HCT116 (cell line): ENCODE measurements at regions not wholly inside any gene's neighbourhood (a gene's known extent, or its start where the extent isn't known, plus 50 kb on each side); places are given as distances from the start of the nearest gene placed in this dataset.

ENCODE experiments used
- ATAC-seq: fragments of 200-7000 bp; cut with Tn5 transposase; 2 replicates; pipeline ENCODE4 v1.9.1; 2020; ENCODE audit warnings: mild to moderate bottlenecking, moderate library complexity
- BruUV-seq: library from RNA; stranded (reverse); fragments of 400-500 nt; replicated peaks from 2 replicates; lab custom pipeline; 2021; lab: Mats Ljungman, UMichigan
- CTCF ChIA-PET: fragments of 300-600 bp; sonication (Branson Sonifier 250); formaldehyde crosslinking; loops from one replicate; lab custom pipeline; 2021; ENCODE audit warnings: antibody characterized with exemption; lab: Charles Lee
- POLR2A ChIA-PET: fragments of 300-600, 350-600 bp; sonication (Branson Sonifier 250); formaldehyde crosslinking; loops from one replicate; lab custom pipeline; 2021; ENCODE audit warnings: antibody characterized with exemption; lab: Charles Lee
- RAD21 ChIA-PET, 2 experiments: fragments of 300-600 bp; sonication (Branson Sonifier 250); formaldehyde crosslinking; loops; one replicate each; lab custom pipeline; 2023; ENCODE audit warnings: low total read pairs in 2 of 2; ENCODE audit not compliant: uncharacterized antibody in 2 of 2, unreplicated experiment in 2 of 2, low non-redundant PET in 1 of 2; lab: Charles Lee
- DNase-seq: peaks from one replicate; pipeline ENCODE4 v3.0.0-alpha.2; 2010; ENCODE audit warnings: low read depth, low spot score
- H2AFZ ChIP-seq: fragments of 200-600 bp; shearing (Covaris generic), sonication (generic); 2 replicates; pipeline ENCODE4 v1.6.1; 2017; ENCODE audit warnings: low read depth, mixed run types, mixed read lengths, antibody characterized with exemption, low read length; ENCODE audit not compliant: poor library complexity, severe bottlenecking
- H3K27ac ChIP-seq: 2 replicates; pipeline ENCODE4 v1.5.1; 2012; ENCODE audit warnings: low read depth, low read length
- H3K27me3 ChIP-seq: fragments of 200-600 bp; sonication (generic); 2 replicates; pipeline ENCODE4 v1.6.1; 2016; ENCODE audit warnings: mixed run types, low read length, mixed read lengths; ENCODE audit not compliant: insufficient read depth
- H3K36me3 ChIP-seq, 2 experiments: fragments of 200-500 bp in 1 of 2; fragments of 200-600 bp in 1 of 2; sonication (Bioruptor generic) in 1 of 2; sonication (generic) in 1 of 2; 2 replicates each; pipeline versions ENCODE4 v1.5.1 to v1.6.1; 2014 to 2016; ENCODE audit warnings: low read length in 2 of 2, inconsistent platforms in 1 of 2, mixed read lengths in 1 of 2, mixed run types in 1 of 2; ENCODE audit not compliant: insufficient read depth in 2 of 2, control insufficient read depth in 1 of 2
- H3K4me1 ChIP-seq, 2 experiments: fragments of 200-600 bp in 1 of 2; sonication (generic) in 1 of 2; 2 replicates each; pipeline versions ENCODE4 v1.5.1 to v1.6.1; 2012 to 2017; ENCODE audit warnings: low read length in 2 of 2, inconsistent platforms in 1 of 2, mild to moderate bottlenecking in 1 of 2, mixed read lengths in 1 of 2, mixed run types in 1 of 2, moderate library complexity in 1 of 2; ENCODE audit not compliant: insufficient read depth in 2 of 2, control insufficient read depth in 1 of 2
- H3K4me2 ChIP-seq: fragments of 200-600 bp; sonication (generic); 2 replicates; pipeline ENCODE4 v1.6.1; 2017; ENCODE audit warnings: mixed run types, low read length, mixed read lengths
- H3K4me3 ChIP-seq, 2 experiments: fragments of 200-600 bp in 1 of 2; sonication (generic) in 1 of 2; replicated peaks in 1 of 2; 2 replicates each; pipeline ENCODE4 v1.5.1; 2011 to 2016; ENCODE audit warnings: low read length in 2 of 2, control low read depth in 1 of 2, low read depth in 1 of 2, mild to moderate bottlenecking in 1 of 2, mixed read lengths in 1 of 2, mixed run types in 1 of 2
- H3K79me2 ChIP-seq: fragments of 200-600 bp; sonication (generic); 2 replicates; pipeline ENCODE4 v1.6.1; 2017; ENCODE audit warnings: mild to moderate bottlenecking, mixed run types, low read length, moderate library complexity, mixed read lengths; ENCODE audit not compliant: insufficient read depth
- H3K9ac ChIP-seq: fragments of 200-600 bp; sonication (generic); 2 replicates; pipeline ENCODE4 v1.6.1; 2016; ENCODE audit warnings: low read length, mixed read lengths
- H3K9me2 ChIP-seq: fragments of 200-600 bp; sonication (generic), shearing (Covaris generic); 2 replicates; pipeline ENCODE4 v1.6.1; 2017; ENCODE audit warnings: mixed run types, mild to moderate bottlenecking, moderate library complexity; ENCODE audit not compliant: insufficient read depth
- H3K9me3 ChIP-seq, 2 experiments: fragments of 200-500 bp in 1 of 2; fragments of 200-600 bp in 1 of 2; sonication (Bioruptor generic) in 1 of 2; sonication (generic) in 1 of 2; 2 replicates each; pipeline ENCODE4 v1.6.1; 2014 to 2017; ENCODE audit warnings: low read length in 2 of 2, mixed read lengths in 2 of 2, inconsistent platforms in 1 of 2, low read depth in 1 of 2, mild to moderate bottlenecking in 1 of 2, mixed run types in 1 of 2, moderate library complexity in 1 of 2; ENCODE audit not compliant: control insufficient read depth in 1 of 2, insufficient read depth in 1 of 2
- H4K20me1 ChIP-seq: fragments of 200-600 bp; sonication (generic), shearing (Covaris generic); 2 replicates; pipeline ENCODE4 v1.6.1; 2017; ENCODE audit warnings: mixed run types, mild to moderate bottlenecking, moderate library complexity; ENCODE audit not compliant: insufficient read depth
- CTCF ChIP-seq, 3 experiments: fragments of 200-600 bp in 1 of 3; sonication (generic) in 1 of 3; IDR thresholded peaks in 2 of 3; conservative IDR thresholded peaks in 1 of 3; 2 replicates each; pipeline ENCODE4 v1.5.1; 2012 to 2017; ENCODE audit warnings: low read depth in 2 of 3, low read length in 2 of 3, antibody characterized with exemption in 1 of 3, borderline replicate concordance in 1 of 3, control low read depth in 1 of 3, mild to moderate bottlenecking in 1 of 3, mixed read lengths in 1 of 3, mixed run types in 1 of 3, moderate library complexity in 1 of 3; ENCODE audit not compliant: insufficient read depth in 1 of 3
- EGR1 ChIP-seq: IDR thresholded peaks from 2 replicates; pipeline ENCODE4 v1.6.1; 2012; ENCODE audit warnings: low read depth
- EZH2 ChIP-seq: fragments of 200-600 bp; sonication (generic); IDR thresholded peaks from 2 replicates; pipeline ENCODE4 v1.6.1; 2017; ENCODE audit warnings: antibody characterized with exemption, mixed run types
- EZH2phosphoT487 ChIP-seq: fragments of 200-600 bp; IDR thresholded peaks from 2 replicates; pipeline ENCODE4 v1.6.1; 2018; ENCODE audit warnings: antibody characterized with exemption, borderline replicate concordance
- POLR2A ChIP-seq: IDR thresholded peaks from 2 replicates; pipeline ENCODE4 v1.7.0; 2011; ENCODE audit warnings: borderline replicate concordance; ENCODE audit not compliant: insufficient read depth, insufficient read length; ENCODE audit errors: extremely low read depth
- POLR2AphosphoS5 ChIP-seq: IDR thresholded peaks from 2 replicates; pipeline ENCODE4 v1.6.1; 2011; ENCODE audit warnings: mild to moderate bottlenecking, low read depth, low read length, moderate library complexity
- SIN3A ChIP-seq: IDR thresholded peaks from 2 replicates; pipeline ENCODE4 v1.6.1; 2012; ENCODE audit warnings: low read depth
- SRF ChIP-seq: IDR thresholded peaks from 2 replicates; pipeline ENCODE4 v1.6.1; 2012; ENCODE audit warnings: low read depth
- TCF7L2 ChIP-seq: IDR thresholded peaks from 2 replicates; pipeline ENCODE4 v1.7.0; 2011; ENCODE audit warnings: borderline replicate concordance, inconsistent platforms; ENCODE audit not compliant: insufficient read depth, insufficient read length; ENCODE audit errors: extremely low read depth
- YY1 ChIP-seq: IDR thresholded peaks from 2 replicates; pipeline ENCODE4 v1.6.1; 2011; ENCODE audit warnings: low read length, low read depth, moderate library complexity, mild to moderate bottlenecking; ENCODE audit not compliant: insufficient replicate concordance; ENCODE audit errors: extremely low read depth
- intact Hi-C: fragments of 100-400 bp; cut with micrococcal nuclease; formaldehyde crosslinking; loops from 2 replicates; pipeline ENCODE4 v1.10.0; 2022

GRCh38 chr6:74050921-74051320, 354.9 kb downstream of the CD109 start:
- no peaks in the 10 kb centered on the region for H3K9me3 ChIP-seq
- no peaks in the 10 kb centered on the region for H3K27me3 ChIP-seq
- ChIA-PET POLR2A (no interaction called here), CTCF (no interaction called here), RAD21 (no interaction called here)
- ATAC-seq (peak; percentile 46; the same call in 1 of the 2 replicates), DNase-seq (no peak)
- H4K20me1 ChIP-seq = no peaks in the 10 kb centered on the region
- H3K9me2 ChIP-seq = no peaks in the 10 kb centered on the region
- H2AFZ ChIP-seq = no peak overlapping the region
- H3K79me2 ChIP-seq = no peaks in the 10 kb centered on the region
- BruUV-seq = no TSS peak
- H3K4me3 ChIP-seq = no peak overlapping the region
- H3K36me3 ChIP-seq = no peaks in the 10 kb centered on the region
- TF ChIP-seq YY1 (no peak), POLR2A (no peak), SIN3A (no peak), EGR1 (no peak), TCF7L2 (no peak), SRF (no peak), POLR2AphosphoS5 (no peak), CTCF (IDR thresholded peaks at IDR 0.05 in 2 of 3, conservative IDR thresholded peaks at IDR 0.05 in 1 of 3; ENCODE audit: borderline replicate concordance in 1 of 3, insufficient read depth in 1 of 3, low read depth in 2 of 3, low read length in 2 of 3) (no peak), EZH2 (no peak), EZH2phosphoT487 (no peak)
- H3K4me1 ChIP-seq = no peaks in the 10 kb centered on the region
- intact Hi-C loops = no loop called here
- H3K9ac ChIP-seq = no peak overlapping the region
- H3K4me2 ChIP-seq = no peak overlapping the region
- no peak overlapping the region for H3K27ac ChIP-seq
